Muscle of leg (tissue), 3 donors: ENCODE measurements at regions not wholly inside any gene's neighbourhood (a gene's known extent, or its start where the extent isn't known, plus 50 kb on each side); places are given as distances from the start of the nearest gene placed in this dataset.
"Not testable (repeated sequence)": the region's sequence is repeated elsewhere in the genome, so short reads cannot be mapped to it uniquely, and the experiment has no call there.

Source experiments
- DNase-seq: peaks from one replicate; pipeline ENCODE4 v3.0.0; 2013
- H3K27ac ChIP-seq: one replicate; pipeline ENCODE4 v1.5.1; 2013; ENCODE audit warnings: mild to moderate bottlenecking, low read length, control low read depth
- H3K27me3 ChIP-seq: one replicate; pipeline ENCODE4 v1.6.1; 2013; ENCODE audit warnings: low read length; ENCODE audit not compliant: control insufficient read depth, insufficient read depth
- H3K36me3 ChIP-seq: one replicate; pipeline ENCODE4 v1.6.1; 2013; ENCODE audit warnings: low read length; ENCODE audit not compliant: control insufficient read depth, insufficient read depth
- H3K4me1 ChIP-seq: one replicate; pipeline ENCODE4 v1.6.1; 2013; ENCODE audit warnings: low read length; ENCODE audit not compliant: control insufficient read depth, insufficient read depth
- H3K4me3 ChIP-seq: one replicate; pipeline ENCODE4 v1.5.1; 2013; ENCODE audit warnings: low read length, control low read depth
- H3K9me3 ChIP-seq: replicated peaks from 2 replicates; pipeline ENCODE4 v1.6.1; 2013; ENCODE audit warnings: low read depth, low read length; ENCODE audit not compliant: control insufficient read depth
- WGBS: methylation state at CpG from one replicate; pipeline ENCODE4 v1.1.5; 2013; ENCODE audit warnings: missing lambda C conversion rate; ENCODE audit not compliant: insufficient coverage; 5-methylcytosine and 5-hydroxymethylcytosine counted together

DNA sequence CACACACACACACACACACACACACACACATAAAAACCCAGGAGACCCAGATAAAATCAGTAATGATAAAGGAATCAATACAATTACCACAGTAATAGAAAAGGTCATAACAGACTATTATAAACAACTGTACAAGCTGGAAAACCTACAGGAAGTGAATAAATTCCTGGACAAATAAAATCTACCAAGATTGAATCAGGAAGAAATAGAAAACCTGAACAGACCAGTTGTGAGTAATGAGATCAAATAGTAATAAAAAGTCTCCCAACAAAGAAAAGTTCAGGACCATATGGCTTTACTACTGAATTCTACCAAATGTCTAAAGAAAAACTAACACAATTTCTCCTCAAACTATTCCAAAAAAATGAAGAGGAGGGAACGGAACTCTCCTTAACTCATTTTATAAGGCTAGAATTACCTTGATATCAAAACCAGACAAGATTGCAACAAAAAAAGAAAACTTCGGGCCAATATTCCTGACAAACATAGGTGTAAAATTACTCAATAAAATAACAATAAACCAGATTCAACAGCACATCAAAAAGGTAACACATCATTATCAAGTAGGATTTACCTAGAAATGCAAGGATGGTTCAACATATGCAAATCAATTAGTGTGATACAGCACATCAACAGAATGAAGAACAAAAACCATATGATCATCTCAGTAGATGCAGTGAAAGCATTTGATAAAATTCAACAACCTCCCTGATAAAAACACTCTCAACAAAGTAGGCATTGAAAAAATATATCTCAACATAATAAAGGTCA is 325.2 kb upstream of the POU5F2 start:
- WGBS = no CpG with 5 or more reads among the region's 2 CpGs
- H3K9me3 ChIP-seq = peaks cover 34% of the 10 kb centered on the region

DNA sequence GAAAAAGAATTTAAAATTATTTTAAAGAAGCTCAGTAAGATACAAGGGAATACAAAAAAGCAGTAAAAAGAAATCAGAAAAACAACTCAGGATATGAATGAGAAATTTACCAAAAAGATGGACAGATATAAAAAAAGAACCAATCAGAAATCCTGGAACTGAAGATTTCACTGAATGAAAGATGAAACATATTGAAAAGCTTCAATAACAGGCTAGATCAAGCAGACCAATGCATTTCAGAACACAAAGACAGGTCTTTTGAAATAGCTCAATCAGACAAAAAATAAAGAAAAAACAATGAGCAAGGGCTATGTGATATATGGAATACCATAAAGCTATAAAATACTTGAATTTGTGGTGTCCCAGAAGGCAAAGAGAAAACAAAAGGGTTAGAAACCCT is 322.6 kb upstream of the POU5F2 start:
- H3K27me3 ChIP-seq = no peaks in the 10 kb centered on the region
- H3K4me1 ChIP-seq = no peaks in the 10 kb centered on the region
- no peak for DNase-seq
- H3K36me3 ChIP-seq = no peaks in the 10 kb centered on the region
- peaks cover 34% of the 10 kb centered on the region for H3K9me3 ChIP-seq
- no peak overlapping the region for H3K4me3 ChIP-seq
- no peak overlapping the region for H3K27ac ChIP-seq

More for the DNA sequence above, 325.2 kb upstream of the POU5F2 start:
- DNase-seq = no peak
- Histone ChIP-seq H3K36me3 (no peaks in the 10 kb centered on the region), H3K4me1 (no peaks in the 10 kb centered on the region), H3K4me3 (no peak overlapping the region), H3K27me3 (no peaks in the 10 kb centered on the region), H3K27ac (no peak overlapping the region)

DNA sequence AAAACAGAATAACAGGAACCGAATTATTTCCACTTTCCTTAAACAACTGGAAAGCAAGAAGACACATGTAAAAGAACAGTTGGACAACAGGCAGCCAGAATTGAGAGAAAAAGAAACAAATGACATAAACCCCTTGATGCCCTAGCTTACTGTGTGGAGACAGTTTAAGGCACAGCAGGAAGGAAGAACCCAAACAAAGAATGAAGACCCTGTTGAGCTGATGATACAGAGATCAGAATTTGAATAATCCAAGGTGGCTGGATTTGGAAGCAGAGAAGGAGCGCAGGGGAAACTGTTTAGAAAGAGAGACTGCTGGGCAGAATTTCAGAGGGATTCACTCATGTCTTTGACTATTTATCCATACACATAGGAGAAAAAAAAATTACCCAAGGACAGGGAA is 316.3 kb upstream of the POU5F2 start:
- Histone ChIP-seq H3K4me1 (no peaks in the 10 kb centered on the region), H3K9me3 (peaks cover 2% of the 10 kb centered on the region), H3K36me3 (no peaks in the 10 kb centered on the region), H3K4me3 (no peak overlapping the region), H3K27ac (no peak overlapping the region), H3K27me3 (no peaks in the 10 kb centered on the region)
- no peak for DNase-seq
- no CpG with 5 or more reads among the region's 2 CpGs for WGBS

DNA sequence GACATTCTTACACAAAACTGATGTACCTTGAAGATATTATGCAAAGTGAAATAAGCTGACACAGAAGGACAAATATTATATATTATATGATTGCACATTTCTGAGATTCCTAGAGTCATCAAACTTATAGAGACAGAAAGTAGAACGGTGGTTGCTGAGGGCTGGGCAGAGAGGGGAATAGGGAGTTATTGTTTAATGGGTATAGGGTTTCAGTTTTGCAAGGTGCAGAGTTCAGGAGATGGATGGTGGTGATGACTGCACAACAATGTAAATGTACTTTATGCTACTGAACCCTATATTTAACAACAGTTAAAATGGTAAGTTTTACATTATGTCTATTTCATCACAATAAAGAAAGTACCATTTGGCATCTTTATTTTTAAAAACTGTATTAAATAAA is 315.8 kb upstream of the POU5F2 start:
- H3K36me3 ChIP-seq = no peaks in the 10 kb centered on the region
- no peak overlapping the region for H3K4me3 ChIP-seq
- H3K27me3 ChIP-seq = no peaks in the 10 kb centered on the region
- no peak for DNase-seq
- H3K9me3 ChIP-seq = no peaks in the 10 kb centered on the region
- no peaks in the 10 kb centered on the region for H3K4me1 ChIP-seq
- H3K27ac ChIP-seq = no peak overlapping the region
- WGBS = no CpG with 5 or more reads among the region's 1 CpG

DNA sequence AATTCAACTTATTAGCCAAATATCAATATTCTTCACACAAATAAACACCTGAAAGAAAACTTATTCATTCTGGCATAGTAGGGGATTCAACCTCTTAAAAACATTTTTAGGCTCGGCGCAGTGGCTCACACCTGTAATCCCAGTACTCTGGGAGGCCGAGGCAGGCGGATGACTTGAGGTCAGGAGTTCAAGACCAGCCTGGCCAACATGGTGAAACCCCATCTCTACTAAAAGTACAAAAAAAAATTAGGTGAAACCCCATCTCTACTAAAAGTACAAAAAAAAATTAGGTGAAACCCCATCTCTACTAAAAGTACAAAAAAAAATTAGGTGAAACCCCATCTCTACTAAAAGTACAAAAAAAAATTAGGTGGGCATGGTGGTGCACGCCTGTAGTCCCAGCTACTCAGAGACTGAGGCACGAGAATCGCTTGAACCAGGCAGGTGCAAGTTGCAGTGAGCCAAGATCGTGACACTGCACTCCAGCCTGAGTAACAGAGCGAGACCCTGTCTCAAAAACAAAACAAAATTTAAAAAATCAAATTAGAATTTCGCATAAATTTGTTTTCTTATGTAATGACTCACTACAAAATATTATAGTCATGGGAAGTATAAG is 308.0 kb upstream of the POU5F2 start:
- not testable (repeated sequence) for H3K9me3 ChIP-seq, H3K36me3 ChIP-seq, H3K4me3 ChIP-seq, H3K4me1 ChIP-seq, H3K27me3 ChIP-seq, H3K27ac ChIP-seq, DNase-seq
- 93% methylated on average over 3 of the region's 10 CpGs for WGBS

DNA sequence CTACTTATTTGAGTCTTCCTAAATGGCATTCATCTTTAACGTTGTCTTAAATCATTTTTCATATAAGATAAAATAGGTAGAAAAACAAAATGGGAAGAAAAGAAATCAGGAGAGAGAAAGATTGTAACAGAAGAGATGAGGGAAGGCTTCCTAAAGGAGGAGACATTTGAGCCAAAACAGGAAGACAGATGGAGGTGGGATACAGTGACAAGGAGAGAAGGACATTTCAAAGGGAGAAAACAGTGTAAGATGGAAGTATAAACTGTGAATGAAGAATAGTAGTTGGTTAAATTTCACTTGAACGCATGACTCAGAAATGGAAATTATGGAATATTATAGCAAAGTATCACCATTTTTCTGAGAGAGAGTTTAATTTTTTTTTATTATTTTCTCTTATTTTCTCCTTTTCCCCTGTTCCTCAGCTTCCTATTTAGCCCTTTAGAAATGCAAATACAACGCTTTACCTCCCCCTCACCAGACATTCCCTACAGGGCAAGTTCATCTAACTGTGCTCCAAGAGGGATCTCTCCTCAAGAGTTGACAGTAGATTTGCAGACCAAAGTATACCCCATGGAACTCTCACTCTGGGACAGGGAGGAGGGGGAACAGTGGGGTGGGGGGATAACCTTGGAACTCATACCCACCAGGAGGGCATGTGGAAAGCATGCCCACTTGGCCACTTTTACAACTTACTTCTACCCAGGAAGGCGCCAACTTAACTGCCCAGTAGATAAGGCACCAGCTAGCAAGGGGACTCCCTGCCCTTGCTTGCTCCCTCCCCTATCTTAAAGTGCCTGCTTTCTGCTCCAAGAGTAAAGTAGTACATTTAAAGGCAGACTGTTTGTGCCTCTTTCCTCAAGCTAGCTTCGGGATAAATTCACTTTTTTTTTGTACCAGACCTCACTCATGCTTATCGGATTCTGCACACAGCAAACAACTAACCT is 304.7 kb upstream of the POU5F2 start:
- DNase-seq = no peak
- H3K27me3 ChIP-seq = no peaks in the 10 kb centered on the region
- no peak overlapping the region for H3K4me3 ChIP-seq
- H3K27ac ChIP-seq = no peak overlapping the region
- H3K4me1 ChIP-seq = no peaks in the 10 kb centered on the region
- no peaks in the 10 kb centered on the region for H3K9me3 ChIP-seq
- H3K36me3 ChIP-seq = peaks cover 8% of the 10 kb centered on the region
- WGBS = 80% methylated on average over 1 of the region's 6 CpGs

DNA sequence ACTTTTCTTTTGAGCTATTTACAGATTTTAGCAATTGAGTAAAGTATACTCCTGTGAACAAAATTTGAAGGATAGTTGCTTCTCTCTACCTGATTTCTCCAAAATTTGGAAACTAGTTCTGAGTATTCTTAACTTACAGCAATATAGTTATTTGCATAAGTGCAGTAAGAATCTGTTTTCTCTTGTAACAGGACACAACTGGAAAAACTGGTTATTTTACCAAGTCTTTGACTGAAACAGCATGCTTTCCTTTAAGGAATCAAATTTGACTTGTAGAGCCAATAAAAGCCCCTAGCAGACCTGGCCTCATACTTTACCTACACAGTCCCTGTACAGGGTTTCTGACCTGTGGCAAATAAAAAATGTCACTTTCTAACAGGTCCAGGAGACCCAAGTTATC is 301.9 kb upstream of the POU5F2 start:
- no peaks in the 10 kb centered on the region for H3K27me3 ChIP-seq
- H3K9me3 ChIP-seq = no peaks in the 10 kb centered on the region
- H3K4me1 ChIP-seq = no peaks in the 10 kb centered on the region
- peaks cover 6% of the 10 kb centered on the region for H3K36me3 ChIP-seq
- DNase-seq = no peak
- no peak overlapping the region for H3K4me3 ChIP-seq
- no peak overlapping the region for H3K27ac ChIP-seq

DNA sequence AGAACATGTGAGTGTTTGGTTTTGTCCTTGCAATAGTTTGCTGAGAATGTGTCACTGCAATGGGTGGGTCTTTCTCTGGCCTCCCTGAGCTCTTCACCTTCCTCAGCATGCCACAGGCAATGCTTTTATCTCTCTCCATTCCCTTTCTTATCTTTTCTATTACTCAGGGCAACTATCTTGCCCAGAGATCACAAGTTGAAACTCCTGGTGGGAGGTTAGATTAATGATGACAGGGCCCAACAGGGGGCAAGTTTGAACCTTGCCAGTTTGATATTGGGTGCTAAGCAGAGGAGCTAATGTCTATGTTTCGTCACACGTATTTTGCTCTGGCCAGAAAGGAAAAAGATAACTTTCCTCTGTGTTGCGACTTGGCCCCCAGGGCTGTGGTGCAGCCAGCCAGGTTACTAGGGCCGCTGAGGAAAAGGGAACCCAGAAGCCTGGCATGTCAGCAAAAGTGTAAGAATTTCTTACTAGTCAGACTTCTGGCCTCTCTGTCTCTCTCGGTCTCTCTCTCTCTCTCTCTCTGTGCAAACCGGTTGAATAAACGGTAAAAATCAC is 299.3 kb upstream of the POU5F2 start:
- no peak for DNase-seq

DNA sequence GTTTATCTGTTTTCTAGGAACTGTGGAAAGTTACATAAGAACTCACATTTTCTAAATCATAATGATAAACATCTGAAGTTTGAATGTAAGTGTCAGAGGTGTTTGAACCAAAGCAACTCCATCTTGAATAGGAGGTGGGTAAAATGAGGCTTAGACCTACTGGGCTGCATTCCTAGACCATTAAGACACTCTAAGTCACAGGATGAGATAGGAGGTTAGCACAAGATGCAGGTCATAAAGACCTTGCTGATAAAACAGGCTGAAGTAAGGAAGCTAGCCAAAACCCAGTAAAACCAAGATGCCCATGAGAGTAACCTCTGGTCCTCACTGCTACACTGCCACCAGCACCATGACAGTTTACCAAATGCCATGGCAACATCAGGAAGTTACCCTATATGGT is 297.7 kb upstream of the POU5F2 start:
- no peak for DNase-seq
- Histone ChIP-seq H3K36me3 (no peaks in the 10 kb centered on the region), H3K9me3 (no peaks in the 10 kb centered on the region), H3K27ac (no peak overlapping the region), H3K4me3 (no peak overlapping the region), H3K27me3 (no peaks in the 10 kb centered on the region), H3K4me1 (no peaks in the 10 kb centered on the region)

More for the DNA sequence above, 299.3 kb upstream of the POU5F2 start:
- Histone ChIP-seq H3K4me1 (no peaks in the 10 kb centered on the region), H3K36me3 (peaks cover 3% of the 10 kb centered on the region), H3K27me3 (no peaks in the 10 kb centered on the region), H3K9me3 (no peaks in the 10 kb centered on the region), H3K4me3 (no peak overlapping the region), H3K27ac (no peak overlapping the region)
- WGBS = 81% methylated on average over 4 of the region's 7 CpGs

DNA sequence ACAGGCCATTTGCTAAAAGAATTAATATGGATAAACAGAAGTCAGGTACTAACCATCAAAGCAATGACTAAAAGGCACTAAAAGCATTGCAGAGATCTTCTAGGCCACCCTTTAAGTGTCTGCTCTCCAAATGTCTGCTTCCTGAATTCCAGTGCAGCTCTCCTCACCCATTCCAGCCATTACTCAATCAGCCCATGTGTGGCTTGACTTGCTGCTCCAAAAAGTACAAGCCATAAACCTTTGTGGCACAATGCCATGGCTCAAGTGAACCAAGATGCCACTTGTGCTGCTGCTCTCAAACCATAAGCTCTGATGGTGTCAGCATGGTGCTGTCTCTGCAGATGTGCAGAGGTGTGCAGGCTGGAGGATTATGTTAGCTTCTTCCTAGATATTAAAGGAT is 290.2 kb upstream of the POU5F2 start:
- Histone ChIP-seq H3K4me3 (no peak overlapping the region), H3K36me3 (peaks cover 6% of the 10 kb centered on the region), H3K27me3 (no peaks in the 10 kb centered on the region), H3K9me3 (no peaks in the 10 kb centered on the region), H3K27ac (no peak overlapping the region), H3K4me1 (no peaks in the 10 kb centered on the region)
- DNase-seq = no peak
